ENCODE measurements at regions not wholly inside any gene's neighbourhood (a gene's known extent, or its start where the extent isn't known, plus 50 kb on each side); places are given as distances from the start of the nearest gene placed in this dataset.

DNA sequence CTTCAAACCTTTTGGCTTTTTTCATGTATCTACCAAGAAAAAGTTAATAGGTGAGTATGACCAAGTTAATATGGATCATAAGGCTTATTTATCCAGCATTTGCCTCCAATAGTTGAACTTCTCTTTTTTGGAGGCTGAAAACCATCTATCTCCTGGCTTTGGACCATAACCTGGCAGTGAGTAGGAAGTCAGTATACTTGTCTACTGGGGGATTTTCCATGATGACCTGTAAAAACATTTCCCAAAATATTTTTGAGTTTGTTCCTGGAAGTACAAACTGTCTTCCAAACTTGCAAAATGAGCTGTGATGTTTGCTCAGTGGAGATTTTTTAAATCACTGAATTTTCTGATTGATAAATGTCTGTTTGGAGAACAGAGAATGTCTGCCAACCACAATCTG is 349.9 kb downstream of the FAM47B start:
- TF ChIP-seq POLR2A (IDR thresholded peaks at IDR 0.05) = no peak
- TF ChIP-seq CTCF (IDR thresholded peaks at IDR 0.05) = no peak

Measured in Peyer's patch (tissue), 4 donors.